ENCODE measurements at regions not wholly inside any gene's neighbourhood (a gene's known extent, or its start where the extent isn't known, plus 50 kb on each side); places are given as distances from the start of the nearest gene placed in this dataset.
A peak's percentile ranks its signal among the peaks of the same experiment; 100 is the strongest.

GRCh38 chr7:131027287-131027773 is 293.3 kb upstream of the KLF14 start:
- H3K4me1 ChIP-seq (ENCODE audit: control insufficient read depth in 2 of 2, insufficient read depth in 2 of 2, low read length in 2 of 2) = peaks cover 75 to 87% of the 10 kb centered on the region in 2 donors
- peak overlapping the region; percentile 83 for H3K27ac Mint-ChIP-seq
- H3K9me3 ChIP-seq (ENCODE audit: control extremely low read depth in 1 of 3, control insufficient read depth in 2 of 3, insufficient read depth in 1 of 3, low read length in 2 of 3) = peaks cover 0 to 3% (median 0%) of the 10 kb centered on the region in 3 donors
- 49% methylated on average over 6 of the region's 8 CpGs for WGBS (ENCODE audit: insufficient coverage)
- no peaks in the 10 kb centered on the region for H3K27me3 Mint-ChIP-seq
- peak overlapping the region; percentile 38 for H3K4me3 Mint-ChIP-seq
- CTCF ChIA-PET = interaction anchor here (1.1 to 3.5 kb wide), 4 partner anchors 12 to 130 kb away, joined by 4 to 19 read pairs (median 6); no protein-coding TSS in a partner anchor
- no peaks in the 10 kb centered on the region for H3K9me3 Mint-ChIP-seq (ENCODE audit: insufficient read depth)
- peaks cover 85% of the 10 kb centered on the region for H3K4me1 Mint-ChIP-seq
- H3K9ac ChIP-seq (ENCODE audit: low read length) = peak overlapping the region; percentile 1
- peaks cover 77% of the 10 kb centered on the region for H4K20me1 ChIP-seq (ENCODE audit: control insufficient read depth, insufficient read depth, low read length, poor library complexity, severe bottlenecking)
- peaks cover 5 to 17% of the 10 kb centered on the region in 2 experiments for H3K36me3 ChIP-seq (replicated peaks in 1 of 2; ENCODE audit: control extremely low read depth in 1 of 2, control insufficient read depth in 1 of 2, extremely low read depth in 1 of 2, insufficient read depth in 2 of 2, low read length in 1 of 2)
- POLR2A ChIA-PET = interaction anchor here (0.7 to 1.0 kb wide), 3 partner anchors 25 to 92 kb away, joined by 3 read pairs; no protein-coding TSS in a partner anchor
- intact Hi-C loops (cut with micrococcal nuclease) = no loop called here
- peak overlapping the region; percentile 68 to 93 for H3K27ac ChIP-seq (ENCODE audit: low read length in 2 of 2)
- peaks cover 93% of the 10 kb centered on the region for H3K79me2 ChIP-seq (ENCODE audit: control insufficient read depth, insufficient read depth, low read length)
- H2AFZ ChIP-seq (ENCODE audit: insufficient read depth, low read depth, low read length, poor library complexity, severe bottlenecking) = no peak overlapping the region
- ATAC-seq (ENCODE audit: low read depth) = peak; percentile 14
- DNase-seq = peak; percentile 60
- peak overlapping the region; percentile 36 for H3K4me2 ChIP-seq (replicated peaks; ENCODE audit: low read depth, low read length, poor library complexity, severe bottlenecking)
- H3K4me3 ChIP-seq (ENCODE audit: control extremely low read depth in 1 of 5, extremely low read depth in 1 of 5, insufficient read depth in 1 of 5, low read depth in 2 of 5, low read length in 4 of 5) = no peak overlapping the region
- no peaks in the 10 kb centered on the region for H3K27me3 ChIP-seq (replicated peaks in 1 of 4; ENCODE audit: control extremely low read depth in 1 of 4, control insufficient read depth in 3 of 4, insufficient read depth in 4 of 4, low read length in 3 of 4)
- TF ChIP-seq CTCF (IDR thresholded peaks at IDR 0.05) (no peak), EZH2 (IDR thresholded peaks at IDR 0.05; ENCODE audit: borderline replicate concordance, insufficient read depth, low read depth, low read length, poor library complexity, severe bottlenecking) (no peak)

GRCh38 chr7:131028295-131028694 is 294.3 kb upstream of the KLF14 start:
- intact Hi-C loops (cut with micrococcal nuclease) = no loop called here
- Histone ChIP-seq H3K4me3 (ENCODE audit: control extremely low read depth in 1 of 5, extremely low read depth in 1 of 5, insufficient read depth in 1 of 5, low read depth in 2 of 5, low read length in 4 of 5) (no peak overlapping the region), H3K4me2 (replicated peaks; ENCODE audit: low read depth, low read length, poor library complexity, severe bottlenecking) (no peak overlapping the region), H3K36me3 (replicated peaks in 1 of 2; ENCODE audit: control extremely low read depth in 1 of 2, control insufficient read depth in 1 of 2, extremely low read depth in 1 of 2, insufficient read depth in 2 of 2, low read length in 1 of 2) (peaks cover 5 to 11% of the 10 kb centered on the region in 2 experiments), H3K4me1 (ENCODE audit: control insufficient read depth in 2 of 2, insufficient read depth in 2 of 2, low read length in 2 of 2) (peaks cover 76 to 95% of the 10 kb centered on the region in 2 donors), H3K27me3 (replicated peaks in 1 of 4; ENCODE audit: control extremely low read depth in 1 of 4, control insufficient read depth in 3 of 4, insufficient read depth in 4 of 4, low read length in 3 of 4) (no peaks in the 10 kb centered on the region), H3K79me2 (ENCODE audit: control insufficient read depth, insufficient read depth, low read length) (peaks cover 93% of the 10 kb centered on the region), H3K9ac (ENCODE audit: low read length) (no peak overlapping the region), H3K9me3 (ENCODE audit: control extremely low read depth in 1 of 3, control insufficient read depth in 2 of 3, insufficient read depth in 1 of 3, low read length in 2 of 3) (peaks cover 0 to 2% (median 0%) of the 10 kb centered on the region in 3 donors), H4K20me1 (ENCODE audit: control insufficient read depth, insufficient read depth, low read length, poor library complexity, severe bottlenecking) (peaks cover 67% of the 10 kb centered on the region), H2AFZ (ENCODE audit: insufficient read depth, low read depth, low read length, poor library complexity, severe bottlenecking) (no peak overlapping the region), H3K27ac (ENCODE audit: low read length in 2 of 2) (peak overlapping the region; percentile 8 to 93)
- H3K4me3 Mint-ChIP-seq = peak overlapping the region; percentile 36
- 85% methylated on average over 1 of the region's 2 CpGs for WGBS (ENCODE audit: insufficient coverage)
- TF ChIP-seq CTCF (IDR thresholded peaks at IDR 0.05) (no peak), EZH2 (IDR thresholded peaks at IDR 0.05; ENCODE audit: borderline replicate concordance, insufficient read depth, low read depth, low read length, poor library complexity, severe bottlenecking) (no peak)
- CTCF ChIA-PET = interaction anchor here (0.7 to 3.5 kb wide), 3 partner anchors 11 to 131 kb away, joined by 3 to 19 read pairs (median 7); no protein-coding TSS in a partner anchor
- peaks cover 88% of the 10 kb centered on the region for H3K4me1 Mint-ChIP-seq
- no peaks in the 10 kb centered on the region for H3K27me3 Mint-ChIP-seq
- no peaks in the 10 kb centered on the region for H3K9me3 Mint-ChIP-seq (ENCODE audit: insufficient read depth)
- POLR2A ChIA-PET = interaction anchor here (0.8 kb wide), 1 partner anchor 9 kb away, joined by 9 read pairs; no protein-coding TSS in a partner anchor
- peak overlapping the region; percentile 77 for H3K27ac Mint-ChIP-seq
- no peak for DNase-seq
- no peak for ATAC-seq (ENCODE audit: low read depth)

Data from B cell (primary cell).